Duodenal mucosa (tissue), 2 donors: ENCODE measurements at regions not wholly inside any gene's neighbourhood (a gene's known extent, or its start where the extent isn't known, plus 50 kb on each side); places are given as distances from the start of the nearest gene placed in this dataset.
"Not testable (repeated sequence)": the region's sequence is repeated elsewhere in the genome, so short reads cannot be mapped to it uniquely, and the experiment has no call there.

Source experiments
- H3K27ac ChIP-seq: one replicate; pipeline ENCODE4 v1.7.0; 2013; ENCODE audit warnings: low read depth, low read length
- H3K27me3 ChIP-seq, 2 donors: one replicate each; pipeline ENCODE4 v1.7.0; 2013; ENCODE audit warnings: low read length in 2 of 2, control low read depth in 1 of 2; ENCODE audit not compliant: insufficient read depth in 2 of 2, control insufficient read depth in 1 of 2
- H3K36me3 ChIP-seq, 2 donors: one replicate each; pipeline ENCODE4 v1.7.0; 2013; ENCODE audit warnings: low read length in 2 of 2, control low read depth in 1 of 2; ENCODE audit not compliant: insufficient read depth in 2 of 2, control insufficient read depth in 1 of 2
- H3K4me1 ChIP-seq, 2 donors: one replicate each; pipeline ENCODE4 v1.7.0; 2013; ENCODE audit warnings: low read length in 2 of 2, control low read depth in 1 of 2; ENCODE audit not compliant: insufficient read depth in 2 of 2, control insufficient read depth in 1 of 2
- H3K4me3 ChIP-seq, 2 donors: one replicate each; pipeline ENCODE4 v1.7.0; 2013; ENCODE audit warnings: low read length in 2 of 2, low read depth in 1 of 2
- H3K9ac ChIP-seq, 2 donors: one replicate each; pipeline ENCODE4 v1.7.0; 2013; ENCODE audit warnings: low read length in 2 of 2, low read depth in 1 of 2
- H3K9me3 ChIP-seq, 2 donors: one replicate each; pipeline ENCODE4 v1.7.0; 2013; ENCODE audit warnings: low read length in 2 of 2, control low read depth in 1 of 2; ENCODE audit not compliant: control insufficient read depth in 1 of 2

GRCh38 chr16:72609933-72610332, 438.0 kb upstream of the PMFBP1 start:
- no peak overlapping the region for H3K9ac ChIP-seq
- H3K9me3 ChIP-seq, result no peaks in the 10 kb centered on the region
- H3K4me1 ChIP-seq, result no peaks in the 10 kb centered on the region
- no peak overlapping the region for H3K4me3 ChIP-seq
- H3K27ac ChIP-seq, result no peak overlapping the region
- H3K36me3 ChIP-seq, result no peaks in the 10 kb centered on the region
- H3K27me3 ChIP-seq, result no peaks in the 10 kb centered on the region

- no peak overlapping the region for H3K27ac ChIP-seq
- H3K9ac ChIP-seq, result no peak overlapping the region
- H3K27me3 ChIP-seq, result no peaks in the 10 kb centered on the region
- no peaks in the 10 kb centered on the region for H3K9me3 ChIP-seq
- H3K36me3 ChIP-seq, result no peaks in the 10 kb centered on the region
- H3K4me1 ChIP-seq, result no peaks in the 10 kb centered on the region
- H3K4me3 ChIP-seq, result no peak overlapping the region
Measured at GRCh38 chr16:72609066-72609465, 437.1 kb upstream of the PMFBP1 start.

- no peaks in the 10 kb centered on the region for H3K27me3 ChIP-seq
- no peak overlapping the region for H3K9ac ChIP-seq
- no peak overlapping the region for H3K4me3 ChIP-seq
- H3K27ac ChIP-seq, result no peak overlapping the region
- no peaks in the 10 kb centered on the region for H3K9me3 ChIP-seq
- no peaks in the 10 kb centered on the region for H3K36me3 ChIP-seq
- H3K4me1 ChIP-seq, result no peaks in the 10 kb centered on the region
Measured at GRCh38 chr16:72604375-72604774, 432.4 kb upstream of the PMFBP1 start.

GRCh38 chr16:72602499-72602898, 430.5 kb upstream of the PMFBP1 start:
- Histone ChIP-seq H3K36me3 (no peaks in the 10 kb centered on the region), H3K9me3 (no peaks in the 10 kb centered on the region), H3K27me3 (no peaks in the 10 kb centered on the region), H3K4me1 (no peaks in the 10 kb centered on the region), H3K27ac (no peak overlapping the region), H3K9ac (no peak overlapping the region), H3K4me3 (no peak overlapping the region)

GRCh38 chr16:72598696-72599095, 426.7 kb upstream of the PMFBP1 start:
- H3K9ac ChIP-seq, result no peak overlapping the region
- no peak overlapping the region for H3K27ac ChIP-seq

GRCh38 chr16:72597938-72598337, 426.0 kb upstream of the PMFBP1 start:
- Histone ChIP-seq H3K9me3 (no peaks in the 10 kb centered on the region), H3K36me3 (no peaks in the 10 kb centered on the region), H3K27ac (no peak overlapping the region), H3K9ac (no peak overlapping the region), H3K4me3 (no peak overlapping the region), H3K4me1 (no peaks in the 10 kb centered on the region), H3K27me3 (no peaks in the 10 kb centered on the region)

More at GRCh38 chr16:72598696-72599095, 426.7 kb upstream of the PMFBP1 start:
- Histone ChIP-seq H3K36me3 (no peaks in the 10 kb centered on the region), H3K9me3 (no peaks in the 10 kb centered on the region), H3K27me3 (no peaks in the 10 kb centered on the region), H3K4me3 (no peak overlapping the region), H3K4me1 (no peaks in the 10 kb centered on the region)

GRCh38 chr16:72596373-72596772, 424.4 kb upstream of the PMFBP1 start:
- no peak overlapping the region for H3K9ac ChIP-seq
- H3K27ac ChIP-seq, result no peak overlapping the region
- H3K4me3 ChIP-seq, result no peak overlapping the region

GRCh38 chr16:72590151-72590937, 418.4 kb upstream of the PMFBP1 start:
- no peaks in the 10 kb centered on the region for H3K9me3 ChIP-seq
- no peak overlapping the region for H3K27ac ChIP-seq
- H3K4me1 ChIP-seq, result no peaks in the 10 kb centered on the region
- H3K9ac ChIP-seq, result no peak overlapping the region
- H3K4me3 ChIP-seq, result no peak overlapping the region
- H3K36me3 ChIP-seq, result no peaks in the 10 kb centered on the region
- H3K27me3 ChIP-seq, result no peaks in the 10 kb centered on the region

More at GRCh38 chr16:72596373-72596772, 424.4 kb upstream of the PMFBP1 start:
- Histone ChIP-seq H3K4me1 (no peaks in the 10 kb centered on the region), H3K9me3 (no peaks in the 10 kb centered on the region), H3K27me3 (no peaks in the 10 kb centered on the region), H3K36me3 (no peaks in the 10 kb centered on the region)

GRCh38 chr16:72588551-72588950, 416.6 kb upstream of the PMFBP1 start:
- Histone ChIP-seq H3K4me3 (no peak overlapping the region), H3K9me3 (no peaks in the 10 kb centered on the region), H3K27ac (no peak overlapping the region), H3K36me3 (no peaks in the 10 kb centered on the region), H3K27me3 (no peaks in the 10 kb centered on the region), H3K4me1 (no peaks in the 10 kb centered on the region), H3K9ac (no peak overlapping the region)

- not testable (repeated sequence) for H3K9me3 ChIP-seq, H3K9ac ChIP-seq, H3K27ac ChIP-seq, H3K27me3 ChIP-seq, H3K4me1 ChIP-seq, H3K4me3 ChIP-seq, H3K36me3 ChIP-seq
Measured at GRCh38 chr16:72578061-72578460, 406.1 kb upstream of the PMFBP1 start.
